OCI-LY7 (cell line): ENCODE measurements at regions not wholly inside any gene's neighbourhood (a gene's known extent, or its start where the extent isn't known, plus 50 kb on each side); places are given as distances from the start of the nearest gene placed in this dataset.

ENCODE experiments used
- EZH2phosphoT487 ChIP-seq: fragments of 200-600 bp; sonication (generic); IDR thresholded peaks from 2 replicates; pipeline ENCODE4 v1.6.1; 2018; ENCODE audit warnings: low read depth, borderline replicate concordance, mild to moderate bottlenecking, mixed run types, antibody characterized with exemption, low read length, moderate library complexity, mixed read lengths
- TF ChIP-seq, protein P1 (sequence below): fragments of 200-600 bp; sonication (generic); conservative IDR thresholded peaks from 2 replicates; pipeline ENCODE4 v1.5.1; 2014; ENCODE audit warnings: mild to moderate bottlenecking, antibody characterized with exemption, low read length, moderate library complexity, mixed read lengths

DNA sequence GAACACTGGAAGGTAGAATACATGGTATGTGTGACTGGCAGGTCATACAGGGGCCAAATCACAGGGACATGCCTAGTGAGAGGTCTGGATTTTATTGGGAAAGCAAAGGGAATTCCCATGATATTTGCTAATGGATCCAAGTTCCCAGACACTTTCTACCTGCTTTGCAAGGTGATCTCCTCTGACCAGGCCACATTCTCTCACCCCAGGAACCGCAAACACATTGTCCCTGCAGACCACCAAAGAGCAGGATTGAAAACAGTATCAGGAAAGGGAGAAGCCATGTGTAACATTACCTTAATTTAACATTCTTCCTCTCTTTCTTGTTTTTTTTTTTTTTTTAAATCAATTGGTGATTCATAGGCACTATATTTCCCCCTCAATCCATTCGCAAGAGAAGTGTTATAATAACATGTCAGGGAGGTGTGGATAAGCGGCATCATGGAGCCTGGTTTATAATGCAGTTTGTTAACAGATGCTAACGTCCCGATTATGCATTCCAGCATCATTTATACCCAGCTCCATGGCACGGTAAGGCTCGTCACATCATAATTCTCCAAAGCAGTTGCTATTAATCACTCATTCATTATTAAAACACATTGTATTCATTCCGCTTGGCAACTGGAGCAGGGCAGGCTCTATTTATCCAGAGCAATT lies 155.1 kb upstream of the CCL2 start:
- TF ChIP-seq, protein P1, sequence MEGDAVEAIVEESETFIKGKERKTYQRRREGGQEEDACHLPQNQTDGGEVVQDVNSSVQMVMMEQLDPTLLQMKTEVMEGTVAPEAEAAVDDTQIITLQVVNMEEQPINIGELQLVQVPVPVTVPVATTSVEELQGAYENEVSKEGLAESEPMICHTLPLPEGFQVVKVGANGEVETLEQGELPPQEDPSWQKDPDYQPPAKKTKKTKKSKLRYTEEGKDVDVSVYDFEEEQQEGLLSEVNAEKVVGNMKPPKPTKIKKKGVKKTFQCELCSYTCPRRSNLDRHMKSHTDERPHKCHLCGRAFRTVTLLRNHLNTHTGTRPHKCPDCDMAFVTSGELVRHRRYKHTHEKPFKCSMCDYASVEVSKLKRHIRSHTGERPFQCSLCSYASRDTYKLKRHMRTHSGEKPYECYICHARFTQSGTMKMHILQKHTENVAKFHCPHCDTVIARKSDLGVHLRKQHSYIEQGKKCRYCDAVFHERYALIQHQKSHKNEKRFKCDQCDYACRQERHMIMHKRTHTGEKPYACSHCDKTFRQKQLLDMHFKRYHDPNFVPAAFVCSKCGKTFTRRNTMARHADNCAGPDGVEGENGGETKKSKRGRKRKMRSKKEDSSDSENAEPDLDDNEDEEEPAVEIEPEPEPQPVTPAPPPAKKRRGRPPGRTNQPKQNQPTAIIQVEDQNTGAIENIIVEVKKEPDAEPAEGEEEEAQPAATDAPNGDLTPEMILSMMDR, result no peak
- TF ChIP-seq EZH2phosphoT487, result no peak
